Inflammatory macrophage treated with lipopolysaccharide for 4 hours (primary cell): ENCODE measurements at regions not wholly inside any gene's neighbourhood (a gene's known extent, or its start where the extent isn't known, plus 50 kb on each side); places are given as distances from the start of the nearest gene placed in this dataset.

Experiments used
- DNase-seq: peaks from one replicate; pipeline ENCODE4 v3.0.0-alpha.2; 2020

DNA sequence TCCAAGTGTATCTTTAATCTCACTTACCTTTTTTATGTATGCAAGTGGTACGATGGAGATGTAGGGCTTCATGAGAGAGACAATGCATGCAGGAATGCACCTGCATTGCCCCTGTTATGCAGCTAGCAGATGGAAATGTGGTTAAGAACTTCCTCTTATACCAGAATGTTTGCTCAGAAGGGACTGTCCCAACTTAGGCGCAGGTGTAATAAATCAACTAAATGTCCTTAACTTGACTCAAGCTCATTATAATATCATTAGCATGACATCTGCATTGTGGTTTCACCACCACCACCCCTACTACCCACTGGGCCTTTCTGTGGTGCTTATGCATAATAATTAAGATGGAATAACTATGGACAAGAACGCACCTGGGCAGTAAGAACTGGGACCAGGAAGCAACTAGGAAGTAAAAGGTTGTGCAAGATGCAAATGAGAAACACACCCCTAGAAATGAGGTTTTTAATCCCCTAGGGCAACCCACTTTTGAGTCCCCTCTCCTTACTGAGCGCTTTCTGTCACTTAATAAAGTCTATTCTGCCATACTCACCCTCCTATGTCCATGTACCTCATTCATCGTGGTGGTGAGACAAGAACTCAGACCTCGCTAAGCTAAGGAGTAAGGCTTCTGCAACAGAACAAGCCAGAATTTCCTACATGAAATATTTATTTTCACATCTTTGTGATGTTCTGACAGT lies 1103.3 kb upstream of the B3GALT2 start:
- DNase-seq, result no peak

DNA sequence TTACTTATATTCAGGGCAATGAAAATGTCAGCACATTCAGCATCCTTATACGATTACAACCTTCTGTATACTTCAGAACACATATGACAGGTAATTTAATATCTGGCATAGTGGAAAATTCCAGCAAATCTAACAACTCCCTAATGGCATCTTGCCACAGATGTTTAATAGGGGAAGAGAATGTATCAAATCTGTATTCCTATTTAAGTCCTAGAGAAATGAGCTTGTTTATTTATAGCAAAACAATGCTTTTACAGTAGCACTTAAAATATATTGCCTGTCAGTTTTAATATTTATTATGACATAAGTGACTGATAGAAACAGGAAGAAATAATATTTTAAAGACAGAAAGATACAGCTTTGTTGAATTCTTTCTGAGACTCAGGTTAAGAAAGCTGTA lies 1101.8 kb upstream of the B3GALT2 start:
- no peak for DNase-seq

- DNase-seq, result no peak
Measured at GRCh38 chr1:194281376-194281775, 1095.0 kb upstream of the B3GALT2 start.

DNA sequence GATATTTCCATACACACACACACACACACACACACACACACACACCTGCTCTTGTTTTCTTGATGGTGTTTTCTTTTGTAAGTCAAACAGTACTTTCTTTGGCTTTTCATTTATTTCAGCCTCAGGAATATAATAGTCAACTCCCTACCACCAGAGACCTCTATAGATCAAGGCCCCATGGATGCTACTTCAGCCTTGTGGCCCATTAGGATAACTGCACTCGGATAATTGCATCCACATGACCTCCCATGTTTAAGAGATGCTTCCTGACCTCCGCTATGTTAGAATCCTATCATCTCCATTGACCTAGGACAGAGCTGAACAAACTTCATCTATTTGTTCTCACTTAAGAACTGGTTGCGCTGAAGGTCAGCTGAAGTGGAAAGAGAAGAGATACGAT lies 1094.0 kb upstream of the B3GALT2 start:
- no peak for DNase-seq

GRCh38 chr1:194279975-194280374 lies 1093.6 kb upstream of the B3GALT2 start:
- DNase-seq, result no peak

- DNase-seq, result no peak
Measured at GRCh38 chr1:194277927-194278326, 1091.5 kb upstream of the B3GALT2 start.

DNA sequence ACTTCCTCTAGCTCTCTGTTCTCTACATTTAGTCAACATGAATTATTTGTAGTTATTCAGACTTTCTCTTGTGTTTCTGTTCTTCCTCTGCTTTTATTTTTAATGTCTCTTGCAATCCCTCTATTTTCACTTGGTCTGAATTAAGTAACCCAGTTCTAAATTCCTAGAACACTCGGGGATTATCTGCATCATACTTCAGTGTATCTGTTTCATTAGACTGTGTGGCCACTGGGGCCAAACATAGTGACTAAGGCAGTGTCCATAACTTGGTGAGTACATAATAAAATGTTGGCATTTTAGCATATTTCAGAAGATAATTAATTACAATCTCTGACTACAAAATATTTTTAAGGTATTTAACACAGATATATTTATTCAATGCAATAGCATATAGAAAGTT lies 1087.2 kb upstream of the B3GALT2 start:
- DNase-seq, result no peak

- no peak for DNase-seq
Measured at GRCh38 chr1:194268839-194269238, 1082.4 kb upstream of the B3GALT2 start.

GRCh38 chr1:194267021-194267420 lies 1080.6 kb upstream of the B3GALT2 start:
- no peak for DNase-seq

DNA sequence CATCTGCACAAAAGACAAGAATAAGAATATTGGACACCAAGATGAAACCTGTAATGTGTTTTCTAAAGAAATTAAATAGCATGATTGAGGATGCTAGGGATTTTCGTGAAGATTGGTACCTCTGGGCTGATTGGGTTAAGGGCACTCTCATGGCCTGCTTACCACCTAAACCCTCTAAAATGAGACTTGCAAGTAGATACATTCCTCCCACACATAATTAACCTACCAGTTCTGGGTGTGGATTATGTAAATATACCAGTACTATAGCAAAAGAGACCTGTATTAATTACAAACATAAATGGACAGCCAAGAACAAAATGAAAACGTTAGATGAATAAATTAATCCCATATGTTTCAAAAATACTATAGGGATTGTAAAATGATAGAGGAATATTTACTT lies 1069.6 kb upstream of the B3GALT2 start:
- no peak for DNase-seq

DNA sequence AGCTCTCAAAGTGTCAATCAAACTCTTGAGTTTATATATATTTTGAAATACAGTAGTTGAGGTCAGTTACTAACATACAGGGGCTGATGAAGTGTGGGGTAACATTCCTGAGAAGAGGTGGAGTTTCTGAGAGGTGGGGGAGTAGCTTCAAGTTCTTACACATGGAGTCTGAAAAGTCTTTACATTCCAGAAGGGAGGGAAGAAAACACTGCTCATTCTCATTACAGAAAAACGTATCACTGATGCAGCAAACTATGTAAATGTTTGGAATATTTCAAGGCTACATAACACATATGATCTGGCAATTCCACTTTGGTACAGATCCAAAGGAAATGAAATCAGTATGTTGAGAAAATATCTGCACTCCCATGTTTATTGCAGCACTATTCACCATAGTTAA lies 1065.8 kb upstream of the B3GALT2 start:
- no peak for DNase-seq

- DNase-seq, result no peak
Measured at GRCh38 chr1:194241215-194241614, 1054.8 kb upstream of the B3GALT2 start.

DNA sequence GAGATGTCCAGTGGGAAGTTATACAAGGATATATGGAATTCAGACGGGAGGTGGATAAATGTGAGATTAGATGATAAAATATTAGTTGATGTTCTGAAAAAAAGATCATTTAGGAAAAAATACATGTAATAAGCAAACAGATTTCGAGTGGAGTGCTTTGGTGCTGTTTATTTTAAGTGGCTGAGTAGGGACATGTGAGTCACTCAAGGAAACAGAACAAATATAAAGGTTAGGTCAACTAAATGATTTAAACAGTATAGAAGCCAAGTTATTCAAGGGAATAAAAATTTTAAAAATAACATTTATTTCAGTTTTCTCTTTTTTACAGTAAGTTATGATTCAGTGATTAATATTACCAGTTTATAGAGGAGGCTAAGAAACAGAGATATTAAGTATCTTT lies 1046.7 kb upstream of the B3GALT2 start:
- no peak for DNase-seq

DNA sequence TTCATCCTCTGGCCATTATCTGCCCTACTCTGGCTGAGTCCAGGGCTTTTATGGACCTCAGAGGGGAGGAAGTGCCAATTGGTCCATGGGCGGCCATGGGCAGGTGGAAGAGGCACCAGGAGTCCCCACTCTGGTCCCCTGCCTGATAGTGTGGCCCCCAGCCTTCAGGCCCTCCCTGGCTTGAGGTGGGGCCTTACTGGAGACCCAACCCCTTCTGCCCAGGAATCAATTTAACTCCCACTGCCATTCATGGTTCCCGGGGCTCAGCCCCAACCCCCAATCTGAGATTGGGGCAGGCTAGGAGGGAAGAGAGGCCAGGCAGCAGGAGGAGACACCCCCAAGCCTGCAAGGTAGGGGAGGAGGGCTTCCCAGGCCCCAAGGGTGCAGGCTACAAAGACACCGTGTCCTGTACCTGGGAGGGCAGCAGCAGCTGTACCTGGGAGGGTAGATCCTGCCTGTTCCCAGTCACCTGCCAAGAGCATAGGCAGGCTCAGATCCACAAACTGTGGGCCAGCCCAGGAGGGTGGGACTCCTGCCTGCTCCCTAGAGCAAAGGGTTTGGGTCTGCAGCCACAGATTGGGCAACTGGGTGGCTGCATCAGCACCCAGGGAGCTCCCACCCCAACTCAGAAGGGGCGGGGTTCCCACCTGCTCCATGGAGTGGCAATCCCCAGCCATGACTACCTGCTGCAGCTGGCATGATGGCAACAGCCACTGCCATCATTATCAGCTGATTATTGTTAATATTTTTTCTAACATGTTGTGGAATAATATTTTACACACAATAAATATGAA lies 1044.1 kb upstream of the B3GALT2 start:
- DNase-seq, result no peak

DNA sequence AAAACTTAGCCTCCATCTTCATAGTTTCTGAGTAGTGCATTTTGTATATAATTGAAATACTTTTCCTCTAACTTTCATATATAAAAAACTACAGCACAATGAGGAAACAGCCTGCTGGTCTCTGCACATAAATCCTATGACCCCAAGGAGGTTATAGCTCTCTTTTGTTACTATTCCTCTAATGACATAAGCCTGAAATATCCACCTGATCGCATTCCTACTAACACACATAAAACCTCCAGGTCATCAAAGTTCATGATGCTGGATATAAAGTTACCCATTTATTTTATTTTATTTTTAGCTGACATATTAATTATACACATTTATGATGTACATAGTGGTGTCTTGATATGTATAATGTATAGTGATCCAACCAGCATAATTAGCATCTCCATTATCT lies 1042.0 kb upstream of the B3GALT2 start:
- DNase-seq, result no peak

DNA sequence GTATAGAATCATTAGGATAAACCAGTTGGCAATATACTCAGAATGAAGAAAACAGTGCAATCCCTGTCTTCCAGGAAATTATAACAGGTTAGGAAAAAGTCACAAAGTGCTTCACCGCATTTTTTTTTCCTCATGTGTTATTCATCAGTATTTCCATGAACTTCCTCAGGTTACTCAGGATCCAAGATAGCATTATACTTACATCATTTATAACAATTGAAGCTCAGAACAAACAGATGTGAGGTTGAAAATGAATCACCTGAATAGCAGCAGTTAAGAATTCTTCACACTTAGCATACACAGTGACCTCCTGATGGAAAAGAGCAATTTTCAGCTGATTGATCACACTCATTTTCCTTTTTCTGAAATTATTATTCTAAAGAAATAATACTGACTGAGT lies 1040.7 kb upstream of the B3GALT2 start:
- DNase-seq, result no peak

GRCh38 chr1:194225821-194226220 lies 1039.4 kb upstream of the B3GALT2 start:
- peak; percentile 26 for DNase-seq

DNA sequence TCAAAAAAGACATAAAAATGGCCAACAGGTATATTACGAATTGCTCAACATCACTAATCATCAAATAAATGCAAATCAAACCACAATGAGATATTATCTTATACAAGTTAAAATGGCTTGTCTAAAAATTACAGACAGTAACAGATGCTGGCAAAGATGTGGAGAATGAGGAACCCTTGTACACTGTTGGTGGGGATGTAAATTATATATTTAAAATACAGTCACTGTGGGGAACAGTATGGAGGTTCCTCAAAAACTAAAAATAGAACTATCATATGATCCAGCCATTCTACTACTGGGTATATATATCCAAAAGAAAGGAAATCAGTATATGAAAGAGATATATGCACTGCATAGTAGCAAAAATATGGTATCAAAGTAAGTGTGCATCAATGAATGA lies 1037.2 kb upstream of the B3GALT2 start:
- DNase-seq, result no peak

GRCh38 chr1:194215448-194215847 lies 1029.0 kb upstream of the B3GALT2 start:
- no peak for DNase-seq

DNA sequence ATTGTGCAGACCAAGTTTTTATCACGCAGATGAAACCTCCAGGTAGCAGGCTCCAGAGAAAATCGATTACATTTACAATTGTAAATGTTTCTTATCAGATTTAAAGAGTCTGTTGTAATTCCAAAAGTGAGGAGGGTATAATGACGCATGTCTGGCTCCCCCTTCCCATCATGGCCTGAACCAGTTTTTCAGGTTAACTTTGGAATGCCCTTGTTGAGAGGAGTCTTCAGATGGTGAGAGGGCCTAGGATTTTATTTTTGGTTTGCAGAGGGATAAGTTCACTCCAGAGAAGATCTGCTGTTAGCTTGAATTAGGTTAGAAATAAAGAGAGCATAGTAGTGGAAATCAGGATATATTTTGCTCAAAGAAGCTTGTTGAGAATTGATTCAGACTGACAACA lies 1028.3 kb upstream of the B3GALT2 start:
- no peak for DNase-seq

GRCh38 chr1:194209920-194210319 lies 1023.5 kb upstream of the B3GALT2 start:
- DNase-seq, result no peak

DNA sequence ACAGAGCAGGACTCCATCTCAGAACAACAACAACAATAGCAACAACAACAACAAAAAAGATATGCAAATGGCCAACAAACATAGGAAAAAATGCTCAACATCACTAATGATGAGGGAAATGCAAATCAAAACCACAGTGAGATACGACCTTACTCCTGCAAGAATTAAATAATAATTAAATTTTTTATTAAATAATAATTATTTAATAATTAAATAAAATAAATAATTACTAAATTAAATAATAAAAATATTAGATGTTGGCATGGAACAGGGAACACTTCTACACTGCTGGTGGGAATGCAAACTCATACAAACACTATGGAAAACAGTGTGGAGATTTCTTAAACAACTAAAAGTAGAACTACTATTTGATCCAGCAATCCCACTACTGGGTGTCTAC lies 1022.3 kb upstream of the B3GALT2 start:
- no peak for DNase-seq

GRCh38 chr1:194196562-194196961 lies 1010.1 kb upstream of the B3GALT2 start:
- no peak for DNase-seq

GRCh38 chr1:194194724-194195123 lies 1008.3 kb upstream of the B3GALT2 start:
- no peak for DNase-seq

DNA sequence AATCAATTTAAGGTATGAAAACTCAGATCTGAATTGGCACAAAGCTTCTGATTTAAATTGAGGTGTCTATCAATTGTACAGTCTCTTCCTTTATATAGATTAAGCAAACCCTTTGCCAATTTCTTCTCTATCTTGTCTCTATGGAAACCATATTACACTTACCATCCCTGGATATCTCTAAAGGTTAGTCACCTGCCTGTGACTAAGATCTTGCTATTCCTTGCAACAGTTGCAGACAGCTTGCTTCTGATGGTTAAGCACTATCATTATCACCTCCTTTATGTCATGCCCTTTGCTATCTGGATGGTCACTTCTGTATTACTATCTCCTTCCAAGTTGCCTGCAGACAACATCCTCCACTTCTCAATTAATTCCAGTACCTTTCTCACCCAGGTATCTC lies 998.6 kb upstream of the B3GALT2 start:
- DNase-seq, result no peak
